ENCODE measurements at regions not wholly inside any gene's neighbourhood (a gene's known extent, or its start where the extent isn't known, plus 50 kb on each side); places are given as distances from the start of the nearest gene placed in this dataset.
"Not testable (repeated sequence)": the region's sequence is repeated elsewhere in the genome, so short reads cannot be mapped to it uniquely, and the experiment has no call there.

GRCh38 chr2:61605245-61605644 lies 67.1 kb upstream of the XPO1 start:
- no peak overlapping the region for H3K9ac ChIP-seq (ENCODE audit: low read length)
- TF ChIP-seq, protein P1, sequence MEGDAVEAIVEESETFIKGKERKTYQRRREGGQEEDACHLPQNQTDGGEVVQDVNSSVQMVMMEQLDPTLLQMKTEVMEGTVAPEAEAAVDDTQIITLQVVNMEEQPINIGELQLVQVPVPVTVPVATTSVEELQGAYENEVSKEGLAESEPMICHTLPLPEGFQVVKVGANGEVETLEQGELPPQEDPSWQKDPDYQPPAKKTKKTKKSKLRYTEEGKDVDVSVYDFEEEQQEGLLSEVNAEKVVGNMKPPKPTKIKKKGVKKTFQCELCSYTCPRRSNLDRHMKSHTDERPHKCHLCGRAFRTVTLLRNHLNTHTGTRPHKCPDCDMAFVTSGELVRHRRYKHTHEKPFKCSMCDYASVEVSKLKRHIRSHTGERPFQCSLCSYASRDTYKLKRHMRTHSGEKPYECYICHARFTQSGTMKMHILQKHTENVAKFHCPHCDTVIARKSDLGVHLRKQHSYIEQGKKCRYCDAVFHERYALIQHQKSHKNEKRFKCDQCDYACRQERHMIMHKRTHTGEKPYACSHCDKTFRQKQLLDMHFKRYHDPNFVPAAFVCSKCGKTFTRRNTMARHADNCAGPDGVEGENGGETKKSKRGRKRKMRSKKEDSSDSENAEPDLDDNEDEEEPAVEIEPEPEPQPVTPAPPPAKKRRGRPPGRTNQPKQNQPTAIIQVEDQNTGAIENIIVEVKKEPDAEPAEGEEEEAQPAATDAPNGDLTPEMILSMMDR (IDR thresholded peaks at IDR 0.05; ENCODE audit: insufficient read depth, low read length, poor library complexity, severe bottlenecking) = no peak
- TF ChIP-seq EZH2phosphoT487 (conservative IDR thresholded peaks at IDR 0.05; ENCODE audit: low read length) = no peak
- H3K9me2 ChIP-seq (replicated peaks; ENCODE audit: insufficient read depth, low read length) = no peaks in the 10 kb centered on the region
- H3K27me3 ChIP-seq (ENCODE audit: low read length) = no peaks in the 10 kb centered on the region
- no peaks in the 10 kb centered on the region for H3F3A ChIP-seq (ENCODE audit: insufficient read depth)
- no peaks in the 10 kb centered on the region for H3K9me3 ChIP-seq (ENCODE audit: insufficient read depth, low read length)
- H3K4me3 ChIP-seq (ENCODE audit: insufficient read depth, low read length, poor library complexity, severe bottlenecking) = no peak overlapping the region
- no peaks in the 10 kb centered on the region for H3K79me2 ChIP-seq (ENCODE audit: insufficient read depth, low read length)
- H3K4me2 ChIP-seq (ENCODE audit: low read depth, low read length, poor library complexity, severe bottlenecking) = no peak overlapping the region
- no peak overlapping the region for H2AFZ ChIP-seq (ENCODE audit: low read depth, low read length, severe bottlenecking)
- no peaks in the 10 kb centered on the region for H3K36me3 ChIP-seq (ENCODE audit: low read length)
- no peak overlapping the region for H3K27ac ChIP-seq (ENCODE audit: low read depth, low read length)
- H4K20me1 ChIP-seq (ENCODE audit: low read depth, low read length) = no peaks in the 10 kb centered on the region

DNA sequence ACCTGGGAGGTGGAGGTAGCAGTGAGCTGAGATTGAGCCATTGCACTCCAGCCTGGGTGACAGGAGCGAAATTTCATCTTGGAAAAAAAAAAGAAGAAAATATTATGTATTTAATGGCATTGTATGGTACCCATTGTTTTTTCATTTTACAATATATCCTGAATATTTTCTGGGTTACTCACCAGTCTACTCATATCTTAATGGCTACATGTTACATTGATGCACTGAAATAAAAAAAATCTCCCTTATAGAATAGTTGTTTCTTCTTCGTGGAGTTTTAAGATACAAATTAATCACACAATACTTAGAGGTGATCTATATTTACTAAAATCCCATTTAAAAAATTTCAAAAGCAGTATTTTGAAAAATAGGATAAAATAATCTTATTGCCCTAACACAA lies 66.3 kb upstream of the XPO1 start:
- Histone ChIP-seq H3K79me2 (ENCODE audit: insufficient read depth, low read length) (no peaks in the 10 kb centered on the region), H3K4me3 (ENCODE audit: insufficient read depth, low read length, poor library complexity, severe bottlenecking) (no peak overlapping the region), H3K27ac (ENCODE audit: low read depth, low read length) (no peak overlapping the region), H2AFZ (ENCODE audit: low read depth, low read length, severe bottlenecking) (no peak overlapping the region), H3K9ac (ENCODE audit: low read length) (no peak overlapping the region), H4K20me1 (ENCODE audit: low read depth, low read length) (no peaks in the 10 kb centered on the region), H3K9me3 (ENCODE audit: insufficient read depth, low read length) (no peaks in the 10 kb centered on the region), H3F3A (ENCODE audit: insufficient read depth) (no peaks in the 10 kb centered on the region), H3K27me3 (ENCODE audit: low read length) (no peaks in the 10 kb centered on the region), H3K9me2 (replicated peaks; ENCODE audit: insufficient read depth, low read length) (no peaks in the 10 kb centered on the region), H3K4me2 (ENCODE audit: low read depth, low read length, poor library complexity, severe bottlenecking) (no peak overlapping the region), H3K36me3 (ENCODE audit: low read length) (no peaks in the 10 kb centered on the region)
- TF ChIP-seq EZH2phosphoT487 (conservative IDR thresholded peaks at IDR 0.05; ENCODE audit: low read length) = no peak
- TF ChIP-seq, protein P1 (IDR thresholded peaks at IDR 0.05; ENCODE audit: insufficient read depth, low read length, poor library complexity, severe bottlenecking) = no peak

DNA sequence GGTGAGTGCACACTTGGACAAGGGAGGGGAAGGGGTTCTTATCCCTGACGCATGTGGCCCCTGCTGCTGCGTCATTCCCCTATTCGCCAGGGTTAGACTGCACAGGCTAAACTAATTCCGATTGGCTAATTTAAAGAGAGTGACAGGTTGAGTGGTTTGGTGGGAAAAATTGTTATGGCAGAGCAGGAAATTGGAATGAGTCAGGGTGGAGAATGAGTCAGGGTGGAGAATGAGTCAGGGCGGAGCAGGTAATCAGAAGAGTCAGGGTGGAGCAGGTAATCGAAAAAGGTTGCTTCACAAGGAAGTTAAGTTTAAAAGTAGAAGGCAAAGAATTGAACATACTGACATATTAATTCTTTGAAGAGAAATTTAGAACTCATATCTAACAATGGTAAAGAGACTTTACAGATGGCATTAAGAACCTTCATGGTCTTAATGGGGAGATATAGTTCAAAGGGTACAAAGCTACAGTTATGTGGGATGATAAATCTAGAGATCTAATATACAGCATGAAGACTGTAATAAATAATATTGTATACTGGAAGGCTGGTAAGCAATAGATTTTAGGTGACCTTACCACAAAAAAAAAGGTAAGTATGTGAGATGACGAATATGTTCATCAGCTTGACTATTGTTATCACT lies 60.5 kb upstream of the XPO1 start:
- not testable (repeated sequence) for H3K36me3 ChIP-seq (ENCODE audit: low read length); H3K9ac ChIP-seq (ENCODE audit: low read length); H3K27ac ChIP-seq (ENCODE audit: low read depth, low read length); H3K9me2 ChIP-seq (replicated peaks; ENCODE audit: insufficient read depth, low read length); H3F3A ChIP-seq (ENCODE audit: insufficient read depth); H3K79me2 ChIP-seq (ENCODE audit: insufficient read depth, low read length); H4K20me1 ChIP-seq (ENCODE audit: low read depth, low read length); H3K4me3 ChIP-seq (ENCODE audit: insufficient read depth, low read length, poor library complexity, severe bottlenecking); H3K4me2 ChIP-seq (ENCODE audit: low read depth, low read length, poor library complexity, severe bottlenecking); H3K9me3 ChIP-seq (ENCODE audit: insufficient read depth, low read length); H3K27me3 ChIP-seq (ENCODE audit: low read length); H2AFZ ChIP-seq (ENCODE audit: low read depth, low read length, severe bottlenecking)

DNA sequence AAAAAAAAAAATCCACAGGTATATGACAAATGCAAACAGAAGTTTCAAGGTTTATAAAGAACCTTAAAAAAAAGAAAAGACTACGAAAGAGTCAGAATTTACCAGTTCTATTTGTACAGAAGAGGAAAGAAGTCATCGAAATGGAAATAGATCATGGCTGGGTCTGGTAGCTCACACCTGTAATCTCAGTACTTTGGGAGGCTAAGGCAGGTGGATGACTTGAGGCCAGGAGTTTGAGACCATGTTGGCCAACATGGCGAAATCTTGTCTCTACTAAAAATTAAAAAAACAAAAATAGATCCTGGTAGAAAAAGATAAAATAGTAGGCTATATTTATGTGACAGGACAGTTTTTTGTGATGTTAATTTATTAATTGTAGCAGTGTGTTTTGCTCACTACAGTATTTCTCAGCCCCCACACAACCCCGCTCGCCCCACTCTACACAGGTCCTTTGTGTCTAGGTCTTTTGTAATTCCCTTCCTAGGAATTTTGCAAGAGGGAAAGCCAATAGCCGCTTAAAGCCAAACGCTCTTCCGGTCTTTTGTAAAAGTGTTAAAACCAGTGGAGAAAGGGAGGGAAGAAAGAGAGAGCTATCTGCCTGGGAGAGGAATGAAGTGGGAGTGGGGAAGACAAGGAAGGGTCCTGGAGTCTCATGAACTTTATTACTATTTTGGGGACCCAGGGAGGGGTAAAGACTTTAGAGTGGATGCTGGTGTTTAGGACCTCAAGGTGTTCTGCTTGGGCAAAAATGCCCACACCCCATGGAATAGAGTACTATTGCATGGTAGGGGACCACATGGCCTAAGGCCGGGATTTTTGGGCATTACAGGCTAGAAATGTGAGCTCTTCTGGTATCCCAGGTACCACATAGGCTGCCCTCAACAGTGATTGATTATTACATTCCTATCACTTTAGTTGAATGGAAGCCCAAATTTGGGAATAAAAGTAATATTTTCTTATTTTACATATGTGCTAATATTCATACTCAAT lies 59.4 kb upstream of the XPO1 start:
- Histone ChIP-seq H3K36me3 (ENCODE audit: low read length) (no peaks in the 10 kb centered on the region), H3K4me2 (ENCODE audit: low read depth, low read length, poor library complexity, severe bottlenecking) (no peak overlapping the region), H4K20me1 (ENCODE audit: low read depth, low read length) (no peaks in the 10 kb centered on the region), H3F3A (ENCODE audit: insufficient read depth) (no peaks in the 10 kb centered on the region), H2AFZ (ENCODE audit: low read depth, low read length, severe bottlenecking) (no peak overlapping the region), H3K27ac (ENCODE audit: low read depth, low read length) (no peak overlapping the region), H3K79me2 (ENCODE audit: insufficient read depth, low read length) (no peaks in the 10 kb centered on the region), H3K27me3 (ENCODE audit: low read length) (no peaks in the 10 kb centered on the region), H3K9ac (ENCODE audit: low read length) (no peak overlapping the region), H3K9me3 (ENCODE audit: insufficient read depth, low read length) (no peaks in the 10 kb centered on the region), H3K4me3 (ENCODE audit: insufficient read depth, low read length, poor library complexity, severe bottlenecking) (no peak overlapping the region), H3K9me2 (replicated peaks; ENCODE audit: insufficient read depth, low read length) (no peaks in the 10 kb centered on the region)
- no peak for TF ChIP-seq EZH2phosphoT487 (conservative IDR thresholded peaks at IDR 0.05; ENCODE audit: low read length)
- TF ChIP-seq, protein P1 (IDR thresholded peaks at IDR 0.05; ENCODE audit: insufficient read depth, low read length, poor library complexity, severe bottlenecking) = no peak

GRCh38 chr2:61594201-61594600 lies 56.0 kb upstream of the XPO1 start:
- H4K20me1 ChIP-seq (ENCODE audit: low read depth, low read length); H3K36me3 ChIP-seq (ENCODE audit: low read length); H3K27me3 ChIP-seq (ENCODE audit: low read length); H3K79me2 ChIP-seq (ENCODE audit: insufficient read depth, low read length); H3F3A ChIP-seq (ENCODE audit: insufficient read depth); H3K9ac ChIP-seq (ENCODE audit: low read length); H2AFZ ChIP-seq (ENCODE audit: low read depth, low read length, severe bottlenecking); H3K4me3 ChIP-seq (ENCODE audit: insufficient read depth, low read length, poor library complexity, severe bottlenecking); H3K27ac ChIP-seq (ENCODE audit: low read depth, low read length); H3K9me2 ChIP-seq (replicated peaks; ENCODE audit: insufficient read depth, low read length); H3K4me2 ChIP-seq (ENCODE audit: low read depth, low read length, poor library complexity, severe bottlenecking); H3K9me3 ChIP-seq (ENCODE audit: insufficient read depth, low read length): not testable (repeated sequence)
